IMR-90 (cell line): ENCODE measurements at regions not wholly inside any gene's neighbourhood (a gene's known extent, or its start where the extent isn't known, plus 50 kb on each side); places are given as distances from the start of the nearest gene placed in this dataset.

Experiments
- ATAC-seq: fragments of 200-7000 bp; cut with Tn5 transposase; 2 replicates; pipeline ENCODE4 v1.9.1; 2020; ENCODE audit warnings: low read depth, mild to moderate bottlenecking, moderate library complexity
- BruUV-seq: library from RNA; stranded (reverse); fragments of 400-500 nt; replicated peaks from 2 replicates; lab custom pipeline; 2021; lab: Mats Ljungman, UMichigan
- CTCF ChIA-PET: fragments of 300-600 bp; formaldehyde crosslinking; extraction: SDS; loops from one replicate; lab custom pipeline; 2021; ENCODE audit warnings: antibody characterized with exemption; lab: Yijun Ruan, JAX
- POLR2A ChIA-PET: fragments of 300-600 bp; sonication (Branson Sonifier 250); formaldehyde crosslinking; loops from one replicate; lab custom pipeline; 2022; ENCODE audit warnings: antibody characterized with exemption; ENCODE audit not compliant: unreplicated experiment; lab: Charles Lee
- DNase-seq: peaks from one replicate; pipeline ENCODE4 v3.0.0; 2013
- H2AFZ ChIP-seq: replicated peaks from 2 replicates; pipeline ENCODE3; 2013; ENCODE audit warnings: low read length, mild to moderate bottlenecking; ENCODE audit not compliant: poor library complexity
- H2AK5ac ChIP-seq: 2 replicates; pipeline ENCODE4 v1.6.1; 2013; ENCODE audit warnings: low read depth, low read length, inconsistent platforms
- H2AK9ac ChIP-seq: replicated peaks from 2 replicates; pipeline ENCODE3; 2013; ENCODE audit warnings: mild to moderate bottlenecking, low read depth, low read length, moderate library complexity; ENCODE audit not compliant: poor library complexity
- H2BK120ac ChIP-seq: 2 replicates; pipeline ENCODE4 v1.6.1; 2013; ENCODE audit warnings: low read depth, low read length, inconsistent platforms
- H2BK15ac ChIP-seq: 3 replicates; pipeline ENCODE4 v1.6.1; 2013; ENCODE audit warnings: low read depth, low read length, inconsistent platforms
- H2BK20ac ChIP-seq: 2 replicates; pipeline ENCODE4 v1.6.1; 2013; ENCODE audit warnings: low read depth, mild to moderate bottlenecking, inconsistent platforms, low read length, moderate library complexity
- H2BK5ac ChIP-seq: 2 replicates; pipeline ENCODE4 v1.6.1; 2013; ENCODE audit warnings: mild to moderate bottlenecking, low read depth, low read length, inconsistent platforms; ENCODE audit not compliant: poor library complexity, severe bottlenecking
- H3K14ac ChIP-seq: replicated peaks from 2 replicates; pipeline ENCODE4 v1.6.1; 2013; ENCODE audit warnings: low read depth, low read length, inconsistent platforms
- H3K18ac ChIP-seq: 2 replicates; pipeline ENCODE4 v1.6.1; 2013; ENCODE audit warnings: low read depth, low read length, control low read depth
- H3K23ac ChIP-seq: 2 replicates; pipeline ENCODE4 v1.6.1; 2013; ENCODE audit warnings: low read depth, low read length, inconsistent platforms
- H3K27ac ChIP-seq: 2 replicates; pipeline ENCODE4 v1.5.1; 2013; ENCODE audit warnings: mild to moderate bottlenecking, control low read depth, low read length; ENCODE audit not compliant: insufficient read depth
- H3K27me3 ChIP-seq: 2 replicates; pipeline ENCODE4 v1.6.1; 2013; ENCODE audit warnings: low read length; ENCODE audit not compliant: control insufficient read depth, insufficient read depth
- H3K36me3 ChIP-seq: 2 replicates; pipeline ENCODE4 v1.6.1; 2013; ENCODE audit warnings: low read length, mixed read lengths; ENCODE audit not compliant: control insufficient read depth, insufficient read depth
- H3K4ac ChIP-seq: 2 replicates; pipeline ENCODE4 v1.6.1; 2013; ENCODE audit warnings: low read depth, low read length, inconsistent platforms
- H3K4me1 ChIP-seq: 2 replicates; pipeline ENCODE4 v1.6.1; 2013; ENCODE audit warnings: low read length, mixed read lengths; ENCODE audit not compliant: control insufficient read depth, insufficient read depth
- H3K4me2 ChIP-seq: 2 replicates; pipeline ENCODE4 v1.6.1; 2013; ENCODE audit warnings: low read depth, mild to moderate bottlenecking, control low read depth, low read length, moderate library complexity
- H3K4me3 ChIP-seq: 2 replicates; pipeline ENCODE4 v1.5.1; 2013; ENCODE audit warnings: low read depth, mild to moderate bottlenecking, control low read depth, low read length, moderate library complexity; ENCODE audit not compliant: insufficient read depth
- H3K56ac ChIP-seq: 2 replicates; pipeline ENCODE4 v1.6.1; 2013; ENCODE audit warnings: low read length, inconsistent platforms; ENCODE audit not compliant: insufficient read depth; ENCODE audit errors: extremely low read depth
- H3K79me1 ChIP-seq, 2 experiments: 2 replicates each; pipeline ENCODE4 v1.6.1; 2013; ENCODE audit warnings: low read length in 2 of 2, inconsistent platforms in 1 of 2, low read depth in 1 of 2
- H3K9ac ChIP-seq: 2 replicates; pipeline ENCODE4 v1.6.1; 2013; ENCODE audit warnings: low read depth, low read length, control low read depth
- H3K9me1 ChIP-seq: 2 replicates; pipeline ENCODE4 v1.6.1; 2013; ENCODE audit warnings: low read length, inconsistent platforms; ENCODE audit not compliant: insufficient read depth
- H3K9me3 ChIP-seq: 2 replicates; pipeline ENCODE4 v1.6.1; 2013; ENCODE audit warnings: low read length; ENCODE audit not compliant: control insufficient read depth, insufficient read depth
- H4K20me1 ChIP-seq: 2 replicates; pipeline ENCODE4 v1.6.1; 2013; ENCODE audit warnings: low read length, inconsistent platforms; ENCODE audit not compliant: insufficient read depth
- H4K5ac ChIP-seq: 2 replicates; pipeline ENCODE4 v1.6.1; 2013; ENCODE audit warnings: mild to moderate bottlenecking, low read depth, low read length, control low read depth
- H4K8ac ChIP-seq, 2 experiments: 2 replicates each; pipeline ENCODE4 v1.6.1; 2013; ENCODE audit warnings: low read depth in 2 of 2, low read length in 2 of 2, control low read depth in 1 of 2, inconsistent platforms in 1 of 2
- H4K91ac ChIP-seq: 2 replicates; pipeline ENCODE4 v1.6.1; 2013; ENCODE audit warnings: low read depth, low read length, inconsistent platforms; ENCODE audit not compliant: insufficient read depth
- BHLHE40 ChIP-seq: fragments of 150-350 bp; IDR thresholded peaks from 2 replicates; pipeline ENCODE4 v1.6.1; 2016; ENCODE audit warnings: mild to moderate bottlenecking, low read depth, low read length
- CEBPB ChIP-seq: IDR thresholded peaks from 2 replicates; pipeline ENCODE4 v1.6.1; 2012; ENCODE audit warnings: low read depth, low read length, improper control_type of control experiment
- CHD1 ChIP-seq: IDR thresholded peaks from 2 replicates; pipeline ENCODE4 v1.6.1; 2012; ENCODE audit warnings: low read depth, low read length, improper control_type of control experiment
- CTCF ChIP-seq: conservative IDR thresholded peaks from 2 replicates; pipeline ENCODE4 v1.5.1; 2012; ENCODE audit warnings: mild to moderate bottlenecking, low read depth, low read length, improper control_type of control experiment
- ELK1 ChIP-seq: fragments of 150-350 bp; IDR thresholded peaks from 2 replicates; pipeline ENCODE4 v1.6.1; 2016; ENCODE audit warnings: low read depth, mild to moderate bottlenecking, low read length, moderate library complexity, borderline replicate concordance
- FOS ChIP-seq: fragments of 150-350 bp; IDR thresholded peaks from 2 replicates; pipeline ENCODE4 v1.6.1; 2016; ENCODE audit warnings: low read depth, low read length
- MAFK ChIP-seq: IDR thresholded peaks from 2 replicates; pipeline ENCODE4 v1.6.1; 2012; ENCODE audit warnings: low read depth, low read length, improper control_type of control experiment
- MAZ ChIP-seq: IDR thresholded peaks from 2 replicates; pipeline ENCODE4 v1.6.1; 2012; ENCODE audit warnings: low read depth, mild to moderate bottlenecking, low read length, improper control_type of control experiment, moderate library complexity, borderline replicate concordance
- NFE2L2 ChIP-seq: fragments of 150-350 bp; IDR thresholded peaks from 2 replicates; pipeline ENCODE4 v1.6.1; 2016; ENCODE audit warnings: low read depth, mild to moderate bottlenecking, low read length
- POLR2A ChIP-seq: IDR thresholded peaks from 2 replicates; pipeline ENCODE4 v1.6.1; 2012; ENCODE audit warnings: mild to moderate bottlenecking, low read depth, low read length
- RAD21 ChIP-seq: IDR thresholded peaks from 2 replicates; pipeline ENCODE4 v1.6.1; 2012; ENCODE audit warnings: low read length, improper control_type of control experiment
- RCOR1 ChIP-seq: IDR thresholded peaks from 2 replicates; pipeline ENCODE4 v1.6.1; 2012; ENCODE audit warnings: mild to moderate bottlenecking, low read length, improper control_type of control experiment; ENCODE audit not compliant: insufficient replicate concordance
- RFX5 ChIP-seq: IDR thresholded peaks from 2 replicates; pipeline ENCODE4 v1.8.0; 2012; ENCODE audit warnings: low read depth, mild to moderate bottlenecking, low read length, moderate library complexity
- SMC3 ChIP-seq: fragments of 150-350 bp; IDR thresholded peaks from 2 replicates; pipeline ENCODE4 v1.6.1; 2016; ENCODE audit warnings: low read depth, mild to moderate bottlenecking, antibody characterized with exemption, low read length, moderate library complexity
- WGBS, 2 experiments: methylation state at CpG; one replicate each; pipeline versions ENCODE4 v1.1.5 to v1.1.7; 2013; ENCODE audit warnings: missing lambda C conversion rate in 2 of 2; ENCODE audit not compliant: insufficient read length in 1 of 2; ENCODE audit errors: extremely low coverage in 2 of 2; 5-methylcytosine and 5-hydroxymethylcytosine counted together
- dilution Hi-C: fragments of 300-500 bp; cut with HindIII; formaldehyde crosslinking; loops from one replicate; pipeline ENCODE4 v1.14.3; 2018; ENCODE audit warnings: low sequenced_read_pairs; ENCODE audit not compliant: unreplicated experiment
- in situ Hi-C: fragments of 300-500 bp; cut with MboI; formaldehyde crosslinking; loops from 3 replicates; pipeline ENCODE4 v1.14.3; 2019; ENCODE audit warnings: low sequenced_read_pairs, inconsistent platforms, mixed read lengths
- intact Hi-C: fragments of 100-400 bp; cut with micrococcal nuclease; formaldehyde crosslinking; loops from 2 replicates; pipeline ENCODE4 v1.10.0; 2022

- Histone ChIP-seq H3K14ac (no peak overlapping the region), H2AFZ (no peak overlapping the region), H2BK120ac (no peak overlapping the region), H3K4me1 (peaks cover 5% of the 10 kb centered on the region; the same call in 1 of the 2 replicates), H3K4ac (no peak overlapping the region), H4K91ac (no peak overlapping the region), H3K9ac (no peak overlapping the region), H4K8ac (no peak overlapping the region), H3K79me1 (no peaks in the 10 kb centered on the region), H3K27ac (no peak overlapping the region), H3K4me3 (no peak overlapping the region), H3K23ac (no peak overlapping the region), H3K36me3 (no peaks in the 10 kb centered on the region), H3K27me3 (no peaks in the 10 kb centered on the region), H4K20me1 (no peaks in the 10 kb centered on the region), H3K4me2 (no peak overlapping the region), H2BK20ac (no peak overlapping the region), H4K5ac (no peak overlapping the region), H2AK9ac (peak overlapping the region; percentile 28), H2BK5ac (no peak overlapping the region), H2BK15ac (no peak overlapping the region), H3K18ac (no peak overlapping the region), H2AK5ac (no peak overlapping the region), H3K9me1 (0 out of 2 replicates have a peak, but pooled peaks cover 2% of the 10 kb centered on the region), H3K9me3 (no peaks in the 10 kb centered on the region), H3K56ac (no peak overlapping the region)
- TF ChIP-seq MAZ (no peak), FOS (no peak), CEBPB (no peak), CTCF (no peak), ELK1 (no peak), NFE2L2 (no peak), MAFK (no peak), RCOR1 (no peak), RAD21 (no peak), BHLHE40 (no peak), POLR2A (no peak), CHD1 (no peak), SMC3 (no peak), RFX5 (no peak)
- ATAC-seq (no peak), DNase-seq (peak; percentile 37)
- intact Hi-C loops (no loop called here), in situ Hi-C loops (no loop called here), dilution Hi-C loops (no loop called here)
- ChIA-PET POLR2A (no interaction called here), CTCF (interaction anchor here (0.6 kb wide), 1 partner anchor 123 kb away, joined by 4 read pairs; no protein-coding TSS in a partner anchor)
- 60% methylated on average over 3 of the region's 5 CpGs; no CpG with 5 or more reads in 1 of the 2 experiments for WGBS, 2 experiments
- no TSS peak for BruUV-seq
These were observed 59.3 kb upstream of the NUP160 start for GRCh38 chr11:47907499-47907898.
